ENCODE measurements at regions not wholly inside any gene's neighbourhood (a gene's known extent, or its start where the extent isn't known, plus 50 kb on each side); places are given as distances from the start of the nearest gene placed in this dataset.

GRCh38 chr1:81392526-81393226 lies 408.1 kb upstream of the ADGRL2 start:
- intact Hi-C loops (cut with micrococcal nuclease; ENCODE audit: unreplicated experiment), result no loop called here
- Mint-ChIP-seq H3K27ac (ENCODE audit: unreplicated experiment) (no peak overlapping the region), H3K36me3 (ENCODE audit: insufficient read depth, unreplicated experiment) (no peaks in the 10 kb centered on the region), H3K9me3 (ENCODE audit: unreplicated experiment) (no peaks in the 10 kb centered on the region), H3K4me3 (ENCODE audit: unreplicated experiment) (no peak overlapping the region), H3K27me3 (ENCODE audit: insufficient read depth, unreplicated experiment) (no peaks in the 10 kb centered on the region), H3K4me1 (ENCODE audit: low read depth, unreplicated experiment) (no peaks in the 10 kb centered on the region)
- Histone ChIP-seq H3K4me3 (ENCODE audit: low read depth, low read length) (no peak overlapping the region), H3K9me3 (no peaks in the 10 kb centered on the region), H3K4me1 (no peaks in the 10 kb centered on the region), H3K36me3 (ENCODE audit: control insufficient read depth, insufficient read depth, low read length) (no peaks in the 10 kb centered on the region), H3K27me3 (replicated peaks; ENCODE audit: control insufficient read depth, insufficient read depth, low read length) (no peaks in the 10 kb centered on the region)
- CTCF ChIA-PET, result no interaction called here
- POLR2A ChIA-PET, result no interaction called here
- no TSS peak for BruUV-seq (replicated peaks)
- TF ChIP-seq CTCF (IDR thresholded peaks at IDR 0.05; ENCODE audit: insufficient read depth in 1 of 2, low read depth in 1 of 2, low read length in 1 of 2, severe bottlenecking in 1 of 2, unreplicated experiment in 1 of 2), result no peak
- DNase-seq, result no peak

GRCh38 chr1:81391125-81391828 lies 409.5 kb upstream of the ADGRL2 start:
- intact Hi-C loops (cut with micrococcal nuclease; ENCODE audit: unreplicated experiment), result no loop called here
- ChIA-PET CTCF (no interaction called here), POLR2A (no interaction called here)
- Mint-ChIP-seq H3K36me3 (ENCODE audit: insufficient read depth, unreplicated experiment) (no peaks in the 10 kb centered on the region), H3K4me1 (ENCODE audit: low read depth, unreplicated experiment) (no peaks in the 10 kb centered on the region), H3K27ac (ENCODE audit: unreplicated experiment) (no peak overlapping the region), H3K27me3 (ENCODE audit: insufficient read depth, unreplicated experiment) (no peaks in the 10 kb centered on the region), H3K9me3 (ENCODE audit: unreplicated experiment) (no peaks in the 10 kb centered on the region), H3K4me3 (ENCODE audit: unreplicated experiment) (no peak overlapping the region)
- H3K36me3 ChIP-seq (ENCODE audit: control insufficient read depth, insufficient read depth, low read length), result no peaks in the 10 kb centered on the region
- DNase-seq, result peak in 1 of 2 experiments; percentile 3
- H3K9me3 ChIP-seq, result no peaks in the 10 kb centered on the region
- BruUV-seq (replicated peaks), result no TSS peak
- H3K4me1 ChIP-seq, result no peaks in the 10 kb centered on the region
- H3K4me3 ChIP-seq (ENCODE audit: low read depth, low read length), result no peak overlapping the region
- TF ChIP-seq CTCF (IDR thresholded peaks at IDR 0.05; ENCODE audit: insufficient read depth in 1 of 2, low read depth in 1 of 2, low read length in 1 of 2, severe bottlenecking in 1 of 2, unreplicated experiment in 1 of 2), result no peak
- H3K27me3 ChIP-seq (replicated peaks; ENCODE audit: control insufficient read depth, insufficient read depth, low read length), result no peaks in the 10 kb centered on the region

GRCh38 chr1:81388435-81388834 lies 412.3 kb upstream of the ADGRL2 start:
- Histone ChIP-seq H3K4me3 (ENCODE audit: low read depth, low read length) (no peak overlapping the region), H3K36me3 (ENCODE audit: control insufficient read depth, insufficient read depth, low read length) (no peaks in the 10 kb centered on the region), H3K27me3 (replicated peaks; ENCODE audit: control insufficient read depth, insufficient read depth, low read length) (no peaks in the 10 kb centered on the region), H3K4me1 (no peaks in the 10 kb centered on the region), H3K9me3 (no peaks in the 10 kb centered on the region)
- no peak for DNase-seq
- Mint-ChIP-seq H3K4me3 (ENCODE audit: unreplicated experiment) (no peak overlapping the region), H3K36me3 (ENCODE audit: insufficient read depth, unreplicated experiment) (no peaks in the 10 kb centered on the region), H3K4me1 (ENCODE audit: low read depth, unreplicated experiment) (no peaks in the 10 kb centered on the region), H3K27ac (ENCODE audit: unreplicated experiment) (no peak overlapping the region), H3K27me3 (ENCODE audit: insufficient read depth, unreplicated experiment) (no peaks in the 10 kb centered on the region), H3K9me3 (ENCODE audit: unreplicated experiment) (no peaks in the 10 kb centered on the region)
- no peak for TF ChIP-seq CTCF (IDR thresholded peaks at IDR 0.05; ENCODE audit: insufficient read depth in 1 of 2, low read depth in 1 of 2, low read length in 1 of 2, severe bottlenecking in 1 of 2, unreplicated experiment in 1 of 2)
- intact Hi-C loops (cut with micrococcal nuclease; ENCODE audit: unreplicated experiment), result no loop called here
- CTCF ChIA-PET, result no interaction called here
- BruUV-seq (replicated peaks), result no TSS peak
- POLR2A ChIA-PET, result no interaction called here

Data from Caco-2 (cell line).